K562 (cell line): ENCODE measurements at regions not wholly inside any gene's neighbourhood (a gene's known extent, or its start where the extent isn't known, plus 50 kb on each side); places are given as distances from the start of the nearest gene placed in this dataset.

Experiments
- ATAC-seq: fragments of 200-7000 bp; cut with Tn5 transposase; 3 replicates; pipeline ENCODE4 v1.9.1; 2020; ENCODE audit warnings: moderate library complexity
- BruUV-seq: library from RNA; stranded (reverse); fragments of 400-500 nt; replicated peaks from 2 replicates; lab custom pipeline; 2021; lab: Mats Ljungman, UMichigan
- CTCF ChIA-PET: fragments of 300-600 bp; formaldehyde crosslinking; extraction: SDS; loops from one replicate; lab custom pipeline; 2021; ENCODE audit warnings: low intra/inter-chr PET ratio; lab: Yijun Ruan, JAX
- POLR2A ChIA-PET: fragments of 300-600, 350-650 bp; sonication (Branson Sonifier 250); formaldehyde crosslinking; extraction: SDS; loops from one replicate; lab custom pipeline; 2021; ENCODE audit warnings: antibody characterized with exemption, inconsistent platforms; lab: Yijun Ruan, JAX
- DNase-seq, 4 experiments: peaks; one replicate each; pipeline versions ENCODE4 v3.0.0 to v3.0.0-alpha.2; 2011 to 2018; ENCODE audit warnings: low spot score in 3 of 4, mixed read lengths in 3 of 4; ENCODE audit errors: extremely low read depth in 1 of 4
- FAIRE-seq: peaks from 2 replicates; lab custom pipeline; 2011; peaks lifted over from hg19 to GRCh38; lab: Jason Lieb, UNC
- H2AFZ ChIP-seq: 2 replicates; pipeline ENCODE4 v1.6.0; 2011; ENCODE audit warnings: low read depth, low read length, control low read depth, inconsistent platforms
- H3K27ac ChIP-seq: fragments of 200-600 bp; 3 replicates; pipeline ENCODE4 v1.8.0; 2011; ENCODE audit warnings: low read depth, mild to moderate bottlenecking, control low read depth, inconsistent platforms, low read length, moderate library complexity, mixed read lengths; ENCODE audit errors: extremely low read depth
- H3K27me3 ChIP-seq, 2 experiments: fragments of 300-600 bp in 1 of 2; 2 replicates in 1 of 2; 3 replicates in 1 of 2; pipeline versions ENCODE4 v1.6.0 to v1.8.0; 2011; ENCODE audit warnings: inconsistent platforms in 2 of 2, low read length in 2 of 2, mild to moderate bottlenecking in 1 of 2, mixed read lengths in 1 of 2, moderate library complexity in 1 of 2; ENCODE audit not compliant: control insufficient read depth in 2 of 2, insufficient read depth in 2 of 2
- H3K36me3 ChIP-seq: fragments of 300-600 bp; 3 replicates; pipeline ENCODE4 v1.8.0; 2011; ENCODE audit warnings: mild to moderate bottlenecking, low read length, inconsistent platforms; ENCODE audit not compliant: control insufficient read depth, insufficient read depth
- H3K4me1 ChIP-seq, 2 experiments: fragments of 200-600 bp in 1 of 2; replicated peaks in 1 of 2; 2 replicates in 1 of 2; 3 replicates in 1 of 2; pipeline versions ENCODE4 v1.5.1 to v1.8.0; 2011; ENCODE audit warnings: inconsistent platforms in 2 of 2, low read length in 2 of 2, mild to moderate bottlenecking in 1 of 2, mixed read lengths in 1 of 2, moderate library complexity in 1 of 2; ENCODE audit not compliant: control insufficient read depth in 2 of 2, insufficient read depth in 2 of 2
- H3K4me2 ChIP-seq: 2 replicates; pipeline ENCODE4 v1.6.1; 2011; ENCODE audit warnings: low read length, control low read depth, inconsistent platforms, mixed read lengths; ENCODE audit not compliant: insufficient read depth
- H3K4me3 ChIP-seq: fragments of 200-600 bp; sonication (generic), shearing (Covaris generic); 2 replicates; pipeline ENCODE4 v1.5.1; 2016; ENCODE audit warnings: control low read depth, inconsistent platforms
- H3K79me2 ChIP-seq: fragments of 200-600 bp; 3 replicates; pipeline ENCODE4 v1.8.0; 2011; ENCODE audit warnings: low read length, inconsistent platforms; ENCODE audit not compliant: control insufficient read depth, insufficient read depth
- H3K9ac ChIP-seq, 2 experiments: 2 replicates each; pipeline versions ENCODE4 v1.6.0 to v1.6.1; 2011; ENCODE audit warnings: low read depth in 2 of 2, low read length in 2 of 2, control low read depth in 1 of 2, inconsistent platforms in 1 of 2, mild to moderate bottlenecking in 1 of 2, mixed read lengths in 1 of 2; ENCODE audit not compliant: insufficient read depth in 1 of 2
- H3K9me1 ChIP-seq: one replicate; pipeline ENCODE4 v1.6.0; 2011; ENCODE audit warnings: inconsistent platforms, mild to moderate bottlenecking, low read length, moderate library complexity; ENCODE audit not compliant: control insufficient read depth, insufficient read depth
- H3K9me3 ChIP-seq: replicated peaks from 2 replicates; pipeline ENCODE4 v1.5.1; 2011; ENCODE audit warnings: low read depth, low read length, inconsistent platforms; ENCODE audit not compliant: control insufficient read depth, insufficient read depth
- H4K20me1 ChIP-seq: replicated peaks from 2 replicates; pipeline ENCODE4 v1.6.1; 2011; ENCODE audit warnings: low read length, inconsistent platforms, mixed read lengths; ENCODE audit not compliant: control insufficient read depth, insufficient read depth
- HNRNPK ChIP-seq: fragments of 200-400 bp; formaldehyde crosslinking; IDR thresholded peaks from one replicate; pipeline ENCODE4 v1.6.1; 2018; ENCODE audit warnings: mild to moderate bottlenecking, low read depth, low read length; ENCODE audit not compliant: poor library complexity, severe bottlenecking
- KDM4B ChIP-seq, 2 experiments: fragments of 450-650 bp in 1 of 2; sonication (generic) in 1 of 2; IDR thresholded peaks; 2 replicates each; pipeline ENCODE4 v1.6.1; 2016 to 2017; ENCODE audit warnings: borderline replicate concordance in 2 of 2, antibody characterized with exemption in 1 of 2, low read depth in 1 of 2, mild to moderate bottlenecking in 1 of 2
- MCM3 ChIP-seq: fragments of 450-650 bp; IDR thresholded peaks from 2 replicates; pipeline ENCODE4 v1.6.1; 2016
- POLR2G ChIP-seq: fragments of 200-400 bp; formaldehyde crosslinking; IDR thresholded peaks from 2 replicates; pipeline ENCODE4 v1.6.1; 2017; ENCODE audit warnings: low read depth, mild to moderate bottlenecking, antibody characterized with exemption, low read length, moderate library complexity
- SPI1 ChIP-seq: IDR thresholded peaks from 2 replicates; pipeline ENCODE4 v1.6.1; 2011; ENCODE audit warnings: low read depth, low read length, control low read depth, borderline replicate concordance
- ZNF146 ChIP-seq: IDR thresholded peaks from one replicate; pipeline ENCODE4 v1.6.1; 2018; ENCODE audit warnings: missing compliant biosample characterization; ENCODE audit not compliant: unreplicated experiment
- WGBS: fragments of 100-300 bp; shearing (Covaris generic); methylation state at CpG from one replicate; pipeline ENCODE4 v1.1.6; 2016; ENCODE audit warnings: low coverage, mixed read lengths; ENCODE audit not compliant: insufficient coverage; ENCODE audit errors: missing lambda C conversion rate; 5-methylcytosine and 5-hydroxymethylcytosine counted together
- in situ Hi-C: fragments of 300-500 bp; cut with MboI; formaldehyde crosslinking; loops from 4 replicates; pipeline ENCODE4 v1.15.0; 2018; ENCODE audit warnings: inconsistent platforms, mixed read lengths
- intact Hi-C: fragments of 100-400 bp; cut with micrococcal nuclease; formaldehyde crosslinking; loops from 2 replicates; pipeline ENCODE4 v1.14.2; 2022
- TF ChIP-seq, protein P1 (sequence below): IDR thresholded peaks from 2 replicates; pipeline ENCODE4 v1.6.1; 2016; ENCODE audit warnings: missing genetic modification characterization, missing compliant biosample characterization
- TF ChIP-seq, protein P2 (sequence below), 2 experiments: fragments of 450-650 bp; IDR thresholded peaks; 2 replicates each; pipeline ENCODE4 v1.6.1; 2016; ENCODE audit warnings: mild to moderate bottlenecking in 2 of 2, borderline replicate concordance in 1 of 2, low read depth in 1 of 2, moderate library complexity in 1 of 2
- TF ChIP-seq, protein P3 (sequence below): sonication (generic); formaldehyde crosslinking; IDR thresholded peaks from 2 replicates; pipeline ENCODE4 v1.8.1; 2022; ENCODE audit warnings: missing genetic modification reagents
- TF ChIP-seq, protein P4 (sequence below): fragments of 250-450 bp; sonication (Bioruptor Pico); IDR thresholded peaks from 2 replicates; pipeline ENCODE4 v1.8.0; 2021; ENCODE audit warnings: mild to moderate bottlenecking, moderate library complexity

DNA sequence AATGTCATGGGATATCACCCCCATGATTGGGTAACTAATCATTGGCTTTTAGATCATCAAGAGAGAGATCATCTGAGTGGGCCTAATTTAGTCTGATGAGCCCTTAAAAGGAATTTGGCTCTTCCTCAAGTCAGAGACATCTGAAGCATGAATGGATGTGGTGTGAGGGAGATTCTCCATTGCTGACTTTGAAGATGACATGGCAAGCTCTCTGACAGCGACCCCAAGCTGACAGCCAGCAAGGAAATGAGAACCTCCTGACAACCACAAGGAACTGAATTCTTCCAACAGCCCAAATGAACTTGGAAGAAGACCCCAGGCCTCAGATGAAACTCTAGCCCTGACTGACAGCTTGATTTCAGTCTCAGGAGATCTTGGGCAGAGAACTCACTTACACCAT is 108.4 kb upstream of the SPATA12 start:
- WGBS: 0% methylated on average over 1 of the region's 1 CpG
- Histone ChIP-seq H3K9me1 (no peaks in the 10 kb centered on the region), H3K27me3 (no peaks in the 10 kb centered on the region), H2AFZ (no peak overlapping the region), H3K4me2 (no peak overlapping the region), H3K9me3 (no peaks in the 10 kb centered on the region), H3K9ac (no peak overlapping the region), H3K79me2 (no peaks in the 10 kb centered on the region), H3K36me3 (no peaks in the 10 kb centered on the region), H3K4me1 (no peaks in the 10 kb centered on the region), H3K4me3 (no peak overlapping the region), H3K27ac (no peak overlapping the region), H4K20me1 (no peaks in the 10 kb centered on the region)
- FAIRE-seq: no peak
- intact Hi-C loops: no loop called here
- in situ Hi-C loops: no loop called here
- DNase-seq: no peak
- BruUV-seq: no TSS peak
- ATAC-seq: no peak
- ChIA-PET CTCF (no interaction called here), POLR2A (no interaction called here)
- no peak for TF ChIP-seq POLR2G
- TF ChIP-seq, protein P1, sequence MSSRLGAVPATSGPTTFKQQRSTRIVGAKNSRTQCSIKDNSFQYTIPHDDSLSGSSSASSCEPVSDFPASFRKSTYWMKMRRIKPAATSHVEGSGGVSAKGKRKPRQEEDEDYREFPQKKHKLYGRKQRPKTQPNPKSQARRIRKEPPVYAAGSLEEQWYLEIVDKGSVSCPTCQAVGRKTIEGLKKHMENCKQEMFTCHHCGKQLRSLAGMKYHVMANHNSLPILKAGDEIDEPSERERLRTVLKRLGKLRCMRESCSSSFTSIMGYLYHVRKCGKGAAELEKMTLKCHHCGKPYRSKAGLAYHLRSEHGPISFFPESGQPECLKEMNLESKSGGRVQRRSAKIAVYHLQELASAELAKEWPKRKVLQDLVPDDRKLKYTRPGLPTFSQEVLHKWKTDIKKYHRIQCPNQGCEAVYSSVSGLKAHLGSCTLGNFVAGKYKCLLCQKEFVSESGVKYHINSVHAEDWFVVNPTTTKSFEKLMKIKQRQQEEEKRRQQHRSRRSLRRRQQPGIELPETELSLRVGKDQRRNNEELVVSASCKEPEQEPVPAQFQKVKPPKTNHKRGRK: no peak
- no peak for TF ChIP-seq MCM3
- TF ChIP-seq, protein P2, sequence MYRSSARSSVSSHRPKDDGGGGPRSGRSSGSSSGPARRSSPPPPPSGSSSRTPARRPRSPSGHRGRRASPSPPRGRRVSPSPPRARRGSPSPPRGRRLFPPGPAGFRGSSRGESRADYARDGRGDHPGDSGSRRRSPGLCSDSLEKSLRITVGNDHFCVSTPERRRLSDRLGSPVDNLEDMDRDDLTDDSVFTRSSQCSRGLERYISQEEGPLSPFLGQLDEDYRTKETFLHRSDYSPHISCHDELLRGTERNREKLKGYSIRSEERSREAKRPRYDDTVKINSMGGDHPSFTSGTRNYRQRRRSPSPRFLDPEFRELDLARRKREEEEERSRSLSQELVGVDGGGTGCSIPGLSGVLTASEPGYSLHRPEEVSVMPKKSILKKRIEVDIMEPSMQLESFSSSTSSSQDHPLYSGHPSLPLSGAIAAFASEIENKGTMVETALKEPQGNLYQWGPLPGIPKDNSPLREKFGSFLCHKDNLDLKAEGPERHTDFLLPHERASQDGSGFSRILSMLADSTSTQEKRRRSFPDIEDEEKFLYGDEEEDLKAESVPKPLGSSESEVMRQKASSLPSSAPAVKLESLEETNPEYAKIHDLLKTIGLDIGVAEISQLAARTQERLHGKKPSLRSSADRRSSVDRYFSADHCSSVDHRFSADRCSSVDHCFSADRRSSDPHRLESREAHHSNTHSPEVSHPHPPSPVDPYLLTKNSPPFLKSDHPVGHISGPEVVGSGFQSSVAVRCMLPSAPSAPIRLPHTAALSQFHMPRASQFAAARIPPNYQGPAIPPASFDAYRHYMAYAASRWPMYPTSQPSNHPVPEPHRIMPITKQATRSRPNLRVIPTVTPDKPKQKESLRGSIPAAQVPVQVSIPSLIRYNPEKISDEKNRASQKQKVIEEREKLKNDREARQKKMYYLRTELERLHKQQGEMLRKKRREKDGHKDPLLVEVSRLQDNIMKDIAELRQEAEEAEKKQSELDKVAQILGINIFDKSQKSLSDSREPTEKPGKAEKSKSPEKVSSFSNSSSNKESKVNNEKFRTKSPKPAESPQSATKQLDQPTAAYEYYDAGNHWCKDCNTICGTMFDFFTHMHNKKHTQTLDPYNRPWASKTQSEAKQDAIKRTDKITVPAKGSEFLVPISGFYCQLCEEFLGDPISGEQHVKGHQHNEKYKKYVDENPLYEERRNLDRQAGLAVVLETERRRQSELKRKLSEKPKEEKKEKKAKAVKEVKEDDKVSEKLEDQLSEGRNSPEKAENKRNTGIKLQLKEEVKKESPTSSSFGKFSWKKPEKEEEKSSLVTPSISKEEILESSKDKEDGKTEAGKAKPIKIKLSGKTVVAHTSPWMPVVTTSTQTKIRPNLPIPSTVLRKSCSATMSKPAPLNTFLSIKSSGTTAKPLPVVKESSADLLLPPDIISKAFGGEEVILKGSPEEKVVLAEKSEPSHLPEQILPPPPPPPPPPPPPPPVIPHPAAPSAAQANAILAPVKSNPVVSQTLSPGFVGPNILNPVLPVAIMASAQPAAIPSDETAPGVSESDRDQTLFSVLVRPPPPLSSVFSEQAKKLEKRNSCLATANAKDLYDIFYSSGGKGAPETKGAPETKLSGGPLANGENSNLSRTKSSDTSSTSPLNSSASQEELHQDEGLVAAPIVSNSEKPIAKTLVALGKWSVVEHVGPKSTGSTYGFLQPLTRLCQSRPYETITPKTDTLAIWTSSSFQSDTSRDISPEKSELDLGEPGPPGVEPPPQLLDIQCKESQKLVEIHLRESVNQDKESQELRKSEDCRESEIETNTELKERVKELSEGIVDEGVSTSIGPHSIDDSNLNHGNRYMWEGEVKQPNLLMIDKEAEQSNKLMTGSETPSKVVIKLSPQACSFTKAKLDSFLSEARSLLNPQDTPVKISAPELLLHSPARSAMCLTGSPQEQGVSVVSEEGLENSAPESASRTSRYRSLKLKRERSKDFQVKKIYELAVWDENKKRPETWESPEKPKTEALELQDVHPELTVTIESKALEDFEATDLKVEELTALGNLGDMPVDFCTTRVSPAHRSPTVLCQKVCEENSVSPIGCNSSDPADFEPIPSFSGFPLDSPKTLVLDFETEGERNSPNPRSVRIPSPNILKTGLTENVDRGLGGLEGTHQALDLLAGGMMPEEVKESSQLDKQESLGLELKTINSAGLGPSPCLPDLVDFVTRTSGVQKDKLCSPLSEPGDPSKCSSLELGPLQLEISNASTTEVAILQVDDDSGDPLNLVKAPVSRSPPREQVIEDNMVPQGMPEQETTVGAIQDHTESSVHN (IDR thresholded peaks at IDR 0.05; ENCODE audit: borderline replicate concordance in 1 of 2, low read depth in 1 of 2): no peak
- no peak for TF ChIP-seq SPI1
- no peak for TF ChIP-seq HNRNPK
- TF ChIP-seq, protein P3, sequence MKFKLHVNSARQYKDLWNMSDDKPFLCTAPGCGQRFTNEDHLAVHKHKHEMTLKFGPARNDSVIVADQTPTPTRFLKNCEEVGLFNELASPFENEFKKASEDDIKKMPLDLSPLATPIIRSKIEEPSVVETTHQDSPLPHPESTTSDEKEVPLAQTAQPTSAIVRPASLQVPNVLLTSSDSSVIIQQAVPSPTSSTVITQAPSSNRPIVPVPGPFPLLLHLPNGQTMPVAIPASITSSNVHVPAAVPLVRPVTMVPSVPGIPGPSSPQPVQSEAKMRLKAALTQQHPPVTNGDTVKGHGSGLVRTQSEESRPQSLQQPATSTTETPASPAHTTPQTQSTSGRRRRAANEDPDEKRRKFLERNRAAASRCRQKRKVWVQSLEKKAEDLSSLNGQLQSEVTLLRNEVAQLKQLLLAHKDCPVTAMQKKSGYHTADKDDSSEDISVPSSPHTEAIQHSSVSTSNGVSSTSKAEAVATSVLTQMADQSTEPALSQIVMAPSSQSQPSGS (CRISPR knock-in tag): no peak
- TF ChIP-seq ZNF146 (CRISPR knock-in tag): no peak
- no peak for TF ChIP-seq KDM4B (IDR thresholded peaks at IDR 0.05; ENCODE audit: borderline replicate concordance in 2 of 2, low read depth in 1 of 2)
- TF ChIP-seq, protein P4, sequence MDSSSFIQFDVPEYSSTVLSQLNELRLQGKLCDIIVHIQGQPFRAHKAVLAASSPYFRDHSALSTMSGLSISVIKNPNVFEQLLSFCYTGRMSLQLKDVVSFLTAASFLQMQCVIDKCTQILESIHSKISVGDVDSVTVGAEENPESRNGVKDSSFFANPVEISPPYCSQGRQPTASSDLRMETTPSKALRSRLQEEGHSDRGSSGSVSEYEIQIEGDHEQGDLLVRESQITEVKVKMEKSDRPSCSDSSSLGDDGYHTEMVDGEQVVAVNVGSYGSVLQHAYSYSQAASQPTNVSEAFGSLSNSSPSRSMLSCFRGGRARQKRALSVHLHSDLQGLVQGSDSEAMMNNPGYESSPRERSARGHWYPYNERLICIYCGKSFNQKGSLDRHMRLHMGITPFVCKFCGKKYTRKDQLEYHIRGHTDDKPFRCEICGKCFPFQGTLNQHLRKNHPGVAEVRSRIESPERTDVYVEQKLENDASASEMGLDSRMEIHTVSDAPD (CRISPR knock-in tag): no peak
